ENCODE measurements at regions not wholly inside any gene's neighbourhood (a gene's known extent, or its start where the extent isn't known, plus 50 kb on each side); places are given as distances from the start of the nearest gene placed in this dataset.

DNA sequence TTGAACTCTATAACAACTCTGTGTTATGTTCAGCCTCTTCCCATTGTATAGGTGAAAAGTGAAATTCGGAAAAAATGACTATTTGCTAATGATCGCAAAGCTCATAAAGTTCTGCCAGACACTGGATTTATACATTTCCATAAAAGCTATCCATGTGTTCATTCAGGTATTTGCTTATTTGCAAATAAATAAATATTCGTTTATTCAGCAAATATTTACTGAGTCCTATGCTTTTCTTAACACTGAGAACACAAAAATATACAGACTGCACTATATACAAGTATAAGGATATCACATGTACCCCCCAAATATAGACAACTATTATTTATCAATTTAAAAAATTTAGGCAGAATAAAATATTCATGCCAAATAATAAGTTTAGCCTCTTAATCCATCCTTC lies 63.2 kb upstream of the ATP8B1 start:
- TF ChIP-seq CTCF (IDR thresholded peaks at IDR 0.05) (no peak), ZFX (IDR thresholded peaks at IDR 0.05; ENCODE audit: borderline replicate concordance) (no peak)

Data from 22Rv1 (cell line).